ENCODE measurements at regions not wholly inside any gene's neighbourhood (a gene's known extent, or its start where the extent isn't known, plus 50 kb on each side); places are given as distances from the start of the nearest gene placed in this dataset.

GRCh38 chr7:118699222-118699621, 474.7 kb downstream of the ANKRD7 start:
- no peak for DNase-seq (ENCODE audit: low spot score)

- DNase-seq (ENCODE audit: low spot score): no peak
Observed at GRCh38 chr7:118708741-118709140, 484.2 kb downstream of the ANKRD7 start.

GRCh38 chr7:118711688-118712087, 487.2 kb downstream of the ANKRD7 start:
- DNase-seq (ENCODE audit: low spot score): no peak

- no peak for DNase-seq (ENCODE audit: low spot score)
Observed at GRCh38 chr7:118713039-118713438, 488.5 kb downstream of the ANKRD7 start.

GRCh38 chr7:118720632-118721031, 496.1 kb downstream of the ANKRD7 start:
- DNase-seq (ENCODE audit: low spot score): no peak

GRCh38 chr7:118731854-118732253, 507.4 kb downstream of the ANKRD7 start:
- no peak for DNase-seq (ENCODE audit: low spot score)

GRCh38 chr7:118734541-118734940, 510.0 kb downstream of the ANKRD7 start:
- no peak for DNase-seq (ENCODE audit: low spot score)

GRCh38 chr7:118735441-118735840, 510.9 kb downstream of the ANKRD7 start:
- DNase-seq (ENCODE audit: low spot score): no peak

- DNase-seq (ENCODE audit: low spot score): no peak
Observed at GRCh38 chr7:118737935-118738334, 513.4 kb downstream of the ANKRD7 start.

GRCh38 chr7:118745927-118746326, 521.4 kb downstream of the ANKRD7 start:
- no peak for DNase-seq (ENCODE audit: low spot score)

- DNase-seq (ENCODE audit: low spot score): no peak
Observed at GRCh38 chr7:118747473-118747872, 523.0 kb downstream of the ANKRD7 start.

- DNase-seq (ENCODE audit: low spot score): no peak
Observed at GRCh38 chr7:118753479-118753878, 529.0 kb downstream of the ANKRD7 start.

GRCh38 chr7:118754608-118755007, 530.1 kb downstream of the ANKRD7 start:
- DNase-seq (ENCODE audit: low spot score): no peak

- peak; percentile 4 for DNase-seq (ENCODE audit: low spot score)
Observed at GRCh38 chr7:118755067-118755625, 530.6 kb downstream of the ANKRD7 start.

- DNase-seq (ENCODE audit: low spot score): no peak
Observed at GRCh38 chr7:118757066-118757465, 532.6 kb downstream of the ANKRD7 start.

- no peak for DNase-seq (ENCODE audit: low spot score)
Observed at GRCh38 chr7:118758582-118758981, 534.1 kb downstream of the ANKRD7 start.

- DNase-seq (ENCODE audit: low spot score): no peak
Observed at GRCh38 chr7:118759921-118760320, 535.4 kb downstream of the ANKRD7 start.

GRCh38 chr7:118762451-118762850, 537.9 kb downstream of the ANKRD7 start:
- DNase-seq (ENCODE audit: low spot score): no peak

- DNase-seq (ENCODE audit: low spot score): no peak
Observed at GRCh38 chr7:118764221-118764620, 539.7 kb downstream of the ANKRD7 start.

GRCh38 chr7:118771672-118772071, 547.2 kb downstream of the ANKRD7 start:
- no peak for DNase-seq (ENCODE audit: low spot score)

- DNase-seq (ENCODE audit: low spot score): no peak
Observed at GRCh38 chr7:118777308-118777707, 552.8 kb downstream of the ANKRD7 start.

- no peak for DNase-seq (ENCODE audit: low spot score)
Observed at GRCh38 chr7:118792682-118793081, 568.2 kb downstream of the ANKRD7 start.

GRCh38 chr7:118793582-118793981, 569.1 kb downstream of the ANKRD7 start:
- DNase-seq (ENCODE audit: low spot score): no peak

GRCh38 chr7:118794419-118794818, 569.9 kb downstream of the ANKRD7 start:
- no peak for DNase-seq (ENCODE audit: low spot score)

GRCh38 chr7:118801366-118801765, 576.9 kb downstream of the ANKRD7 start:
- no peak for DNase-seq (ENCODE audit: low spot score)

Measured in kidney tubule cell (primary cell).